ENCODE measurements at regions not wholly inside any gene's neighbourhood (a gene's known extent, or its start where the extent isn't known, plus 50 kb on each side); places are given as distances from the start of the nearest gene placed in this dataset.

DNA sequence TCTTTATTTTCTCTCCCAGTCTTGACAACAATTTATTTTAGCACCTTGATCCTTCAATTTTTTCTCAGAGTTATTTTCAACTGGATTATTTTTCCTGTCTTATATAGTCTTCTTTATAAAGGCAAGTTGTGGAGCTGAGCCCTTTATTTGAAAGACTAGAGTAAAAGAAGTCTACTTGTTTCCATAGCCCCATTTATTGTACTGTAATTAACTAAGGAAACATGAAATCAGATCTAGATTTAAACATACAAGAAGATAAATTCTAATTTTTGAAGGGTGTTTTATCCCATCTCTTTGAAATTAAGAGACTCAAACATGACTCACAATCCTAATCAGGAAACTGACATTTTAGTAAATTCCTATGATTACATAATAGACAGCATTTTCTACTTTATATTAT is 2421.8 kb downstream of the LRRC4C start:
- TF ChIP-seq, protein P1, sequence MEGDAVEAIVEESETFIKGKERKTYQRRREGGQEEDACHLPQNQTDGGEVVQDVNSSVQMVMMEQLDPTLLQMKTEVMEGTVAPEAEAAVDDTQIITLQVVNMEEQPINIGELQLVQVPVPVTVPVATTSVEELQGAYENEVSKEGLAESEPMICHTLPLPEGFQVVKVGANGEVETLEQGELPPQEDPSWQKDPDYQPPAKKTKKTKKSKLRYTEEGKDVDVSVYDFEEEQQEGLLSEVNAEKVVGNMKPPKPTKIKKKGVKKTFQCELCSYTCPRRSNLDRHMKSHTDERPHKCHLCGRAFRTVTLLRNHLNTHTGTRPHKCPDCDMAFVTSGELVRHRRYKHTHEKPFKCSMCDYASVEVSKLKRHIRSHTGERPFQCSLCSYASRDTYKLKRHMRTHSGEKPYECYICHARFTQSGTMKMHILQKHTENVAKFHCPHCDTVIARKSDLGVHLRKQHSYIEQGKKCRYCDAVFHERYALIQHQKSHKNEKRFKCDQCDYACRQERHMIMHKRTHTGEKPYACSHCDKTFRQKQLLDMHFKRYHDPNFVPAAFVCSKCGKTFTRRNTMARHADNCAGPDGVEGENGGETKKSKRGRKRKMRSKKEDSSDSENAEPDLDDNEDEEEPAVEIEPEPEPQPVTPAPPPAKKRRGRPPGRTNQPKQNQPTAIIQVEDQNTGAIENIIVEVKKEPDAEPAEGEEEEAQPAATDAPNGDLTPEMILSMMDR (conservative IDR thresholded peaks at IDR 0.05; ENCODE audit: low read length), result no peak
- no peak for TF ChIP-seq EZH2phosphoT487 (IDR thresholded peaks at IDR 0.05; ENCODE audit: borderline replicate concordance, low read depth, low read length)

Data from OCI-LY7 (cell line).